NB4 (cell line): ENCODE measurements at regions not wholly inside any gene's neighbourhood (a gene's known extent, or its start where the extent isn't known, plus 50 kb on each side); places are given as distances from the start of the nearest gene placed in this dataset.

Source experiments
- POLR2A ChIP-seq: IDR thresholded peaks from 2 replicates; pipeline ENCODE4 v1.6.1; 2011; ENCODE audit warnings: mild to moderate bottlenecking; ENCODE audit not compliant: insufficient read length; ENCODE audit errors: extremely low read depth
- TF ChIP-seq, protein P1 (sequence below): IDR thresholded peaks from one replicate; pipeline ENCODE4 v1.5.1; 2012; ENCODE audit warnings: low read depth, low read length
- TF ChIP-seq, protein P2 (sequence below): IDR thresholded peaks from 2 replicates; pipeline ENCODE4 v1.6.1; 2011; ENCODE audit warnings: low read depth, low read length

DNA sequence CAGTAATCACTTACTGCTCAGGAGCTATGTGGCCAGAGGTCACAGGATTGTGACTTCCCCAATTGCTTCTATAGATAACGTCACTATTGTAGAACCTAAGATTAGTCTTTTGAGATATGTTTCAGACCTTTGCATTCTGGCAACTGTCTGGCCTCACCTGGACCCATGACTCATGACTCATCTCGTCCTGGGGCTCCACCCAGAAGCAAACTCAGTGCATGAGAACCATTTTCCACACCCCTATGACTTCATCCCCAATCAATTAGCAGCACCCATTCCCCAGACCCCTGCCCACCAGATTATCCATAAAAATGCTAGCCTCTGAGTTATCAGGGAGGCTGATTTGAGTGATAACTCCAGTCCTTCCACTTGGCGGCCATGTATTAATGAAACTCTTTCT, 186.9 kb downstream of the EMP1 start:
- TF ChIP-seq, protein P1, sequence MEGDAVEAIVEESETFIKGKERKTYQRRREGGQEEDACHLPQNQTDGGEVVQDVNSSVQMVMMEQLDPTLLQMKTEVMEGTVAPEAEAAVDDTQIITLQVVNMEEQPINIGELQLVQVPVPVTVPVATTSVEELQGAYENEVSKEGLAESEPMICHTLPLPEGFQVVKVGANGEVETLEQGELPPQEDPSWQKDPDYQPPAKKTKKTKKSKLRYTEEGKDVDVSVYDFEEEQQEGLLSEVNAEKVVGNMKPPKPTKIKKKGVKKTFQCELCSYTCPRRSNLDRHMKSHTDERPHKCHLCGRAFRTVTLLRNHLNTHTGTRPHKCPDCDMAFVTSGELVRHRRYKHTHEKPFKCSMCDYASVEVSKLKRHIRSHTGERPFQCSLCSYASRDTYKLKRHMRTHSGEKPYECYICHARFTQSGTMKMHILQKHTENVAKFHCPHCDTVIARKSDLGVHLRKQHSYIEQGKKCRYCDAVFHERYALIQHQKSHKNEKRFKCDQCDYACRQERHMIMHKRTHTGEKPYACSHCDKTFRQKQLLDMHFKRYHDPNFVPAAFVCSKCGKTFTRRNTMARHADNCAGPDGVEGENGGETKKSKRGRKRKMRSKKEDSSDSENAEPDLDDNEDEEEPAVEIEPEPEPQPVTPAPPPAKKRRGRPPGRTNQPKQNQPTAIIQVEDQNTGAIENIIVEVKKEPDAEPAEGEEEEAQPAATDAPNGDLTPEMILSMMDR: no peak
- TF ChIP-seq POLR2A: no peak
- TF ChIP-seq, protein P2, sequence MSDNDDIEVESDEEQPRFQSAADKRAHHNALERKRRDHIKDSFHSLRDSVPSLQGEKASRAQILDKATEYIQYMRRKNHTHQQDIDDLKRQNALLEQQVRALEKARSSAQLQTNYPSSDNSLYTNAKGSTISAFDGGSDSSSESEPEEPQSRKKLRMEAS: no peak
